ENCODE measurements at regions not wholly inside any gene's neighbourhood (a gene's known extent, or its start where the extent isn't known, plus 50 kb on each side); places are given as distances from the start of the nearest gene placed in this dataset.
A peak's percentile ranks its signal among the peaks of the same experiment; 100 is the strongest.

- Histone ChIP-seq H3K36me3 (no peaks in the 10 kb centered on the region), H3K4me3 (no peak overlapping the region), H3K27ac (no peak overlapping the region), H3K4me1 (no peaks in the 10 kb centered on the region), H3K79me2 (ENCODE audit: low read depth) (no peaks in the 10 kb centered on the region), H3K9me3 (ENCODE audit: low read depth) (no peaks in the 10 kb centered on the region), H3K9ac (no peak overlapping the region), H3F3A (ENCODE audit: low read depth) (no peaks in the 10 kb centered on the region), H3K4me2 (no peak overlapping the region), H4K20me1 (ENCODE audit: low read depth) (no peaks in the 10 kb centered on the region), H2AFZ (replicated peaks) (peak overlapping the region; percentile 41), H3K27me3 (no peaks in the 10 kb centered on the region)
- no peaks in the 10 kb centered on the region for H3K9me3 Mint-ChIP-seq
- H3K4me1 Mint-ChIP-seq = no peaks in the 10 kb centered on the region
- no peak overlapping the region for H3K4me3 Mint-ChIP-seq
- H3K27me3 Mint-ChIP-seq (ENCODE audit: insufficient read depth, low read depth) = peaks cover 2% of the 10 kb centered on the region
- TF ChIP-seq CTCF (IDR thresholded peaks at IDR 0.05) (no peak), EZH2 (IDR thresholded peaks at IDR 0.05) (no peak), EZH2phosphoT487 (IDR thresholded peaks at IDR 0.05) (no peak)
- no peak for DNase-seq (ENCODE audit: low spot score)
- no peak overlapping the region for H3K27ac Mint-ChIP-seq
- no peaks in the 10 kb centered on the region for H3K36me3 Mint-ChIP-seq
Observed at GRCh38 chr6:137783710-137784109, 83.3 kb upstream of the TNFAIP3 start.

GRCh38 chr6:137784583-137784982 lies 82.5 kb upstream of the TNFAIP3 start:
- no peaks in the 10 kb centered on the region for H3K9me3 Mint-ChIP-seq
- H3K27ac ChIP-seq = no peak overlapping the region
- no peaks in the 10 kb centered on the region for H4K20me1 ChIP-seq (ENCODE audit: low read depth)
- no peaks in the 10 kb centered on the region for H3K9me3 ChIP-seq (ENCODE audit: low read depth)
- H3K36me3 Mint-ChIP-seq = no peaks in the 10 kb centered on the region
- H3K4me3 Mint-ChIP-seq = no peak overlapping the region
- no peak overlapping the region for H2AFZ ChIP-seq (replicated peaks)
- H3K27me3 Mint-ChIP-seq (ENCODE audit: insufficient read depth, low read depth) = peaks cover 2% of the 10 kb centered on the region
- no peak overlapping the region for H3K4me2 ChIP-seq
- DNase-seq (ENCODE audit: low spot score) = no peak
- H3K4me1 ChIP-seq = no peaks in the 10 kb centered on the region
- no peaks in the 10 kb centered on the region for H3F3A ChIP-seq (ENCODE audit: low read depth)
- no peaks in the 10 kb centered on the region for H3K79me2 ChIP-seq (ENCODE audit: low read depth)
- no peak for TF ChIP-seq CTCF (IDR thresholded peaks at IDR 0.05)
- no peaks in the 10 kb centered on the region for H3K27me3 ChIP-seq
- H3K36me3 ChIP-seq = no peaks in the 10 kb centered on the region
- no peak overlapping the region for H3K4me3 ChIP-seq
- H3K9ac ChIP-seq = no peak overlapping the region
- no peak overlapping the region for H3K27ac Mint-ChIP-seq
- no peaks in the 10 kb centered on the region for H3K4me1 Mint-ChIP-seq

- H3K27ac ChIP-seq = no peak overlapping the region
- peaks cover 3% of the 10 kb centered on the region for H3K9me3 Mint-ChIP-seq
- H3F3A ChIP-seq (ENCODE audit: low read depth) = no peaks in the 10 kb centered on the region
- H3K4me1 Mint-ChIP-seq = no peaks in the 10 kb centered on the region
- H4K20me1 ChIP-seq (ENCODE audit: low read depth) = no peaks in the 10 kb centered on the region
- H3K27me3 Mint-ChIP-seq (ENCODE audit: insufficient read depth, low read depth) = no peaks in the 10 kb centered on the region
- H3K9ac ChIP-seq = no peak overlapping the region
- H3K4me1 ChIP-seq = no peaks in the 10 kb centered on the region
- no peak overlapping the region for H2AFZ ChIP-seq (replicated peaks)
- no peak overlapping the region for H3K4me2 ChIP-seq
- H3K36me3 ChIP-seq = no peaks in the 10 kb centered on the region
- H3K4me3 ChIP-seq = no peak overlapping the region
- H3K9me3 ChIP-seq (ENCODE audit: low read depth) = no peaks in the 10 kb centered on the region
- no peak overlapping the region for H3K27ac Mint-ChIP-seq
- no peak for DNase-seq (ENCODE audit: low spot score)
- TF ChIP-seq EZH2 (IDR thresholded peaks at IDR 0.05) (no peak), CTCF (IDR thresholded peaks at IDR 0.05) (no peak), EZH2phosphoT487 (IDR thresholded peaks at IDR 0.05) (no peak)
- H3K4me3 Mint-ChIP-seq = no peak overlapping the region
- H3K79me2 ChIP-seq (ENCODE audit: low read depth) = no peaks in the 10 kb centered on the region
- H3K27me3 ChIP-seq = no peaks in the 10 kb centered on the region
- H3K36me3 Mint-ChIP-seq = peaks cover 2% of the 10 kb centered on the region
Observed at GRCh38 chr6:137787016-137787415, 80.0 kb upstream of the TNFAIP3 start.

GRCh38 chr6:137788248-137788647 lies 78.8 kb upstream of the TNFAIP3 start:
- Histone ChIP-seq H3K4me3 (no peak overlapping the region), H4K20me1 (ENCODE audit: low read depth) (no peaks in the 10 kb centered on the region), H3F3A (ENCODE audit: low read depth) (no peaks in the 10 kb centered on the region), H3K4me1 (no peaks in the 10 kb centered on the region), H3K36me3 (no peaks in the 10 kb centered on the region), H2AFZ (replicated peaks) (no peak overlapping the region), H3K79me2 (ENCODE audit: low read depth) (no peaks in the 10 kb centered on the region), H3K27me3 (no peaks in the 10 kb centered on the region), H3K9ac (no peak overlapping the region), H3K9me3 (ENCODE audit: low read depth) (no peaks in the 10 kb centered on the region), H3K27ac (no peak overlapping the region), H3K4me2 (no peak overlapping the region)
- no peak for TF ChIP-seq EZH2 (IDR thresholded peaks at IDR 0.05)
- no peak for TF ChIP-seq CTCF (IDR thresholded peaks at IDR 0.05)
- TF ChIP-seq EZH2phosphoT487 (IDR thresholded peaks at IDR 0.05) = no peak
- H3K27ac Mint-ChIP-seq = no peak overlapping the region
- no peak overlapping the region for H3K4me3 Mint-ChIP-seq
- H3K9me3 Mint-ChIP-seq = peaks cover 3% of the 10 kb centered on the region
- no peaks in the 10 kb centered on the region for H3K27me3 Mint-ChIP-seq (ENCODE audit: insufficient read depth, low read depth)
- H3K36me3 Mint-ChIP-seq = peaks cover 2% of the 10 kb centered on the region
- no peaks in the 10 kb centered on the region for H3K4me1 Mint-ChIP-seq
- DNase-seq (ENCODE audit: low spot score) = no peak

Data from neural progenitor cell (in vitro differentiated cells).